NB4 (cell line): ENCODE measurements at regions not wholly inside any gene's neighbourhood (a gene's known extent, or its start where the extent isn't known, plus 50 kb on each side); places are given as distances from the start of the nearest gene placed in this dataset.

Source experiments
- DNase-seq: peaks from one replicate; pipeline ENCODE4 v3.0.0; 2010; ENCODE audit warnings: low read depth
- H3K4me3 ChIP-seq: one replicate; pipeline ENCODE4 v1.5.1; 2011; ENCODE audit warnings: mild to moderate bottlenecking, low read depth, low read length, moderate library complexity
- CTCF ChIP-seq: IDR thresholded peaks from one replicate; pipeline ENCODE4 v1.5.1; 2012; ENCODE audit warnings: low read depth, low read length
- MAX ChIP-seq: IDR thresholded peaks from 2 replicates; pipeline ENCODE4 v1.6.1; 2011; ENCODE audit warnings: low read depth, low read length
- MYC ChIP-seq: IDR thresholded peaks from 2 replicates; pipeline ENCODE4 v1.6.1; 2011; ENCODE audit warnings: low read depth, low read length
- POLR2A ChIP-seq: IDR thresholded peaks from 2 replicates; pipeline ENCODE4 v1.6.1; 2011; ENCODE audit warnings: mild to moderate bottlenecking; ENCODE audit not compliant: insufficient read length; ENCODE audit errors: extremely low read depth

GRCh38 chr6:137403855-137404254 lies 90.3 kb downstream of the OLIG3 start:
- TF ChIP-seq CTCF = no peak
- DNase-seq = no peak
- no peak overlapping the region for H3K4me3 ChIP-seq

- DNase-seq = no peak
- H3K4me3 ChIP-seq = no peak overlapping the region
- no peak for TF ChIP-seq MYC
- TF ChIP-seq MAX = no peak
- no peak for TF ChIP-seq CTCF
- TF ChIP-seq POLR2A = no peak
Measured at GRCh38 chr6:137403443-137403842, 90.8 kb downstream of the OLIG3 start.

GRCh38 chr6:137402143-137402680 lies 92.0 kb downstream of the OLIG3 start:
- no peak for DNase-seq
- H3K4me3 ChIP-seq = no peak overlapping the region
- no peak for TF ChIP-seq POLR2A
- TF ChIP-seq MYC = no peak
- TF ChIP-seq MAX = no peak
- no peak for TF ChIP-seq CTCF

- no peak for TF ChIP-seq MAX
- no peak for TF ChIP-seq POLR2A
- no peak for DNase-seq
- no peak overlapping the region for H3K4me3 ChIP-seq
Measured at GRCh38 chr6:137401088-137401487, 93.1 kb downstream of the OLIG3 start.

GRCh38 chr6:137399881-137400443 lies 94.2 kb downstream of the OLIG3 start:
- no peak for TF ChIP-seq MAX
- no peak for TF ChIP-seq POLR2A
- no peak for TF ChIP-seq MYC
- no peak for TF ChIP-seq CTCF
- DNase-seq = no peak

GRCh38 chr6:137395316-137395715 lies 98.9 kb downstream of the OLIG3 start:
- DNase-seq = no peak
- TF ChIP-seq POLR2A = no peak
- TF ChIP-seq CTCF = no peak
- no peak for TF ChIP-seq MAX
- TF ChIP-seq MYC = no peak
- H3K4me3 ChIP-seq = no peak overlapping the region

More at GRCh38 chr6:137399881-137400443, 94.2 kb downstream of the OLIG3 start:
- H3K4me3 ChIP-seq = no peak overlapping the region
